ENCODE measurements at regions not wholly inside any gene's neighbourhood (a gene's known extent, or its start where the extent isn't known, plus 50 kb on each side); places are given as distances from the start of the nearest gene placed in this dataset.

GRCh38 chr3:74532446-74532845, 82.0 kb downstream of the CNTN3 start:
- TF ChIP-seq CTCF (IDR thresholded peaks at IDR 0.05) (no peak), POLR2A (IDR thresholded peaks at IDR 0.05) (no peak)

Data from breast epithelium (tissue), 3 donors.